ENCODE measurements at regions not wholly inside any gene's neighbourhood (a gene's known extent, or its start where the extent isn't known, plus 50 kb on each side); places are given as distances from the start of the nearest gene placed in this dataset.
"Not testable (repeated sequence)": the region's sequence is repeated elsewhere in the genome, so short reads cannot be mapped to it uniquely, and the experiment has no call there.

GRCh38 chr7:153642989-153643388 is 409.2 kb upstream of the DPP6 start:
- no peak for DNase-seq (ENCODE audit: low read depth, low spot score)
- H3K9me3 ChIP-seq (ENCODE audit: insufficient read depth, low read length), result 0 out of 2 replicates have a peak, but pooled peaks cover 9% of the 10 kb centered on the region

GRCh38 chr7:153657182-153657800 is 394.9 kb upstream of the DPP6 start:
- TF ChIP-seq YY1 (IDR thresholded peaks at IDR 0.05; ENCODE audit: insufficient read depth, insufficient read length) (no peak), ZNF274 (IDR thresholded peaks at IDR 0.05; ENCODE audit: low read depth, low read length) (no peak), SUZ12 (IDR thresholded peaks at IDR 0.05; ENCODE audit: extremely low read depth, insufficient read depth, insufficient read length) (no peak)
- Histone ChIP-seq H3K9me3 (ENCODE audit: insufficient read depth, low read length) (no peaks in the 10 kb centered on the region), H3K4me3 (ENCODE audit: insufficient read length, low read depth) (no peak overlapping the region), H3K27me3 (ENCODE audit: insufficient read depth, insufficient read length) (no peaks in the 10 kb centered on the region), H3K9ac (ENCODE audit: insufficient read length, low read depth) (no peak overlapping the region), H3K36me3 (ENCODE audit: insufficient read depth, insufficient read length, low read length) (no peaks in the 10 kb centered on the region), H3K4me1 (ENCODE audit: insufficient read depth, insufficient read length) (no peaks in the 10 kb centered on the region)
- peak; percentile 5 for DNase-seq (ENCODE audit: low read depth, low spot score)

More at GRCh38 chr7:153642989-153643388, 409.2 kb upstream of the DPP6 start:
- no peak overlapping the region for H3K4me3 ChIP-seq (ENCODE audit: insufficient read length, low read depth)
- H3K27me3 ChIP-seq (ENCODE audit: insufficient read depth, insufficient read length), result no peaks in the 10 kb centered on the region
- no peaks in the 10 kb centered on the region for H3K4me1 ChIP-seq (ENCODE audit: insufficient read depth, insufficient read length)
- H3K9ac ChIP-seq (ENCODE audit: insufficient read length, low read depth), result no peak overlapping the region
- H3K36me3 ChIP-seq (ENCODE audit: insufficient read depth, insufficient read length, low read length), result no peaks in the 10 kb centered on the region
- TF ChIP-seq YY1 (IDR thresholded peaks at IDR 0.05; ENCODE audit: insufficient read depth, insufficient read length), result no peak
- TF ChIP-seq ZNF274 (IDR thresholded peaks at IDR 0.05; ENCODE audit: low read depth, low read length), result no peak
- TF ChIP-seq SUZ12 (IDR thresholded peaks at IDR 0.05; ENCODE audit: extremely low read depth, insufficient read depth, insufficient read length), result no peak

- Histone ChIP-seq H3K27me3 (ENCODE audit: insufficient read depth, insufficient read length) (no peaks in the 10 kb centered on the region), H3K9ac (ENCODE audit: insufficient read length, low read depth) (no peak overlapping the region), H3K9me3 (ENCODE audit: insufficient read depth, low read length) (no peaks in the 10 kb centered on the region; the same call in 1 of the 2 replicates), H3K4me3 (ENCODE audit: insufficient read length, low read depth) (no peak overlapping the region), H3K36me3 (ENCODE audit: insufficient read depth, insufficient read length, low read length) (no peaks in the 10 kb centered on the region), H3K4me1 (ENCODE audit: insufficient read depth, insufficient read length) (no peaks in the 10 kb centered on the region)
- DNase-seq (ENCODE audit: low read depth, low spot score), result no peak
- no peak for TF ChIP-seq ZNF274 (IDR thresholded peaks at IDR 0.05; ENCODE audit: low read depth, low read length)
- no peak for TF ChIP-seq YY1 (IDR thresholded peaks at IDR 0.05; ENCODE audit: insufficient read depth, insufficient read length)
- no peak for TF ChIP-seq SUZ12 (IDR thresholded peaks at IDR 0.05; ENCODE audit: extremely low read depth, insufficient read depth, insufficient read length)
These were observed 377.1 kb upstream of the DPP6 start for GRCh38 chr7:153675131-153675530.

GRCh38 chr7:153682628-153683027 is 369.6 kb upstream of the DPP6 start:
- Histone ChIP-seq H3K9me3 (ENCODE audit: insufficient read depth, low read length) (no peaks in the 10 kb centered on the region), H3K27me3 (ENCODE audit: insufficient read depth, insufficient read length) (no peaks in the 10 kb centered on the region)
- TF ChIP-seq ZNF274 (IDR thresholded peaks at IDR 0.05; ENCODE audit: low read depth, low read length) (no peak), SUZ12 (IDR thresholded peaks at IDR 0.05; ENCODE audit: extremely low read depth, insufficient read depth, insufficient read length) (no peak), YY1 (IDR thresholded peaks at IDR 0.05; ENCODE audit: insufficient read depth, insufficient read length) (no peak)

GRCh38 chr7:153696242-153696641 is 356.0 kb upstream of the DPP6 start:
- TF ChIP-seq ZNF274 (IDR thresholded peaks at IDR 0.05; ENCODE audit: low read depth, low read length), result no peak
- no peak for TF ChIP-seq YY1 (IDR thresholded peaks at IDR 0.05; ENCODE audit: insufficient read depth, insufficient read length)
- no peak for TF ChIP-seq SUZ12 (IDR thresholded peaks at IDR 0.05; ENCODE audit: extremely low read depth, insufficient read depth, insufficient read length)

More at GRCh38 chr7:153682628-153683027, 369.6 kb upstream of the DPP6 start:
- Histone ChIP-seq H3K4me1 (ENCODE audit: insufficient read depth, insufficient read length) (no peaks in the 10 kb centered on the region), H3K36me3 (ENCODE audit: insufficient read depth, insufficient read length, low read length) (no peaks in the 10 kb centered on the region), H3K9ac (ENCODE audit: insufficient read length, low read depth) (no peak overlapping the region), H3K4me3 (ENCODE audit: insufficient read length, low read depth) (no peak overlapping the region)
- DNase-seq (ENCODE audit: low read depth, low spot score), result peak; percentile 8

GRCh38 chr7:153698046-153698445 is 354.2 kb upstream of the DPP6 start:
- H3K27me3 ChIP-seq (ENCODE audit: insufficient read depth, insufficient read length), result no peaks in the 10 kb centered on the region
- H3K4me1 ChIP-seq (ENCODE audit: insufficient read depth, insufficient read length), result no peaks in the 10 kb centered on the region
- H3K36me3 ChIP-seq (ENCODE audit: insufficient read depth, insufficient read length, low read length), result no peaks in the 10 kb centered on the region
- H3K9me3 ChIP-seq (ENCODE audit: insufficient read depth, low read length), result no peaks in the 10 kb centered on the region
- DNase-seq (ENCODE audit: low read depth, low spot score), result no peak
- H3K9ac ChIP-seq (ENCODE audit: insufficient read length, low read depth), result no peak overlapping the region
- TF ChIP-seq YY1 (IDR thresholded peaks at IDR 0.05; ENCODE audit: insufficient read depth, insufficient read length), result no peak
- no peak for TF ChIP-seq ZNF274 (IDR thresholded peaks at IDR 0.05; ENCODE audit: low read depth, low read length)
- TF ChIP-seq SUZ12 (IDR thresholded peaks at IDR 0.05; ENCODE audit: extremely low read depth, insufficient read depth, insufficient read length), result no peak
- H3K4me3 ChIP-seq (ENCODE audit: insufficient read length, low read depth), result no peak overlapping the region

More at GRCh38 chr7:153696242-153696641, 356.0 kb upstream of the DPP6 start:
- H3K9me3 ChIP-seq (ENCODE audit: insufficient read depth, low read length), result no peaks in the 10 kb centered on the region
- H3K9ac ChIP-seq (ENCODE audit: insufficient read length, low read depth), result no peak overlapping the region
- no peaks in the 10 kb centered on the region for H3K4me1 ChIP-seq (ENCODE audit: insufficient read depth, insufficient read length)
- H3K27me3 ChIP-seq (ENCODE audit: insufficient read depth, insufficient read length), result no peaks in the 10 kb centered on the region
- no peak for DNase-seq (ENCODE audit: low read depth, low spot score)
- H3K36me3 ChIP-seq (ENCODE audit: insufficient read depth, insufficient read length, low read length), result no peaks in the 10 kb centered on the region
- no peak overlapping the region for H3K4me3 ChIP-seq (ENCODE audit: insufficient read length, low read depth)

- Histone ChIP-seq H3K27me3 (ENCODE audit: insufficient read depth, insufficient read length) (no peaks in the 10 kb centered on the region), H3K4me3 (ENCODE audit: insufficient read length, low read depth) (no peak overlapping the region), H3K4me1 (ENCODE audit: insufficient read depth, insufficient read length) (no peaks in the 10 kb centered on the region), H3K36me3 (ENCODE audit: insufficient read depth, insufficient read length, low read length) (no peaks in the 10 kb centered on the region), H3K9ac (ENCODE audit: insufficient read length, low read depth) (no peak overlapping the region), H3K9me3 (ENCODE audit: insufficient read depth, low read length) (no peaks in the 10 kb centered on the region)
- no peak for DNase-seq (ENCODE audit: low read depth, low spot score)
- TF ChIP-seq SUZ12 (IDR thresholded peaks at IDR 0.05; ENCODE audit: extremely low read depth, insufficient read depth, insufficient read length) (no peak), YY1 (IDR thresholded peaks at IDR 0.05; ENCODE audit: insufficient read depth, insufficient read length) (no peak), ZNF274 (IDR thresholded peaks at IDR 0.05; ENCODE audit: low read depth, low read length) (no peak)
These were observed 350.5 kb upstream of the DPP6 start for GRCh38 chr7:153701678-153702077.

- DNase-seq (ENCODE audit: low read depth, low spot score); H3K9ac ChIP-seq (ENCODE audit: insufficient read length, low read depth); H3K27me3 ChIP-seq (ENCODE audit: insufficient read depth, insufficient read length); H3K9me3 ChIP-seq (ENCODE audit: insufficient read depth, low read length); H3K4me3 ChIP-seq (ENCODE audit: insufficient read length, low read depth); H3K36me3 ChIP-seq (ENCODE audit: insufficient read depth, insufficient read length, low read length); H3K4me1 ChIP-seq (ENCODE audit: insufficient read depth, insufficient read length): not testable (repeated sequence)
These were observed 328.3 kb upstream of the DPP6 start for GRCh38 chr7:153723892-153724291.

- not testable (repeated sequence) for H3K9me3 ChIP-seq (ENCODE audit: insufficient read depth, low read length); H3K36me3 ChIP-seq (ENCODE audit: insufficient read depth, insufficient read length, low read length); DNase-seq (ENCODE audit: low read depth, low spot score); H3K4me1 ChIP-seq (ENCODE audit: insufficient read depth, insufficient read length); H3K9ac ChIP-seq (ENCODE audit: insufficient read length, low read depth); H3K4me3 ChIP-seq (ENCODE audit: insufficient read length, low read depth); H3K27me3 ChIP-seq (ENCODE audit: insufficient read depth, insufficient read length)
These were observed 320.7 kb upstream of the DPP6 start for GRCh38 chr7:153731504-153731903.

GRCh38 chr7:153743434-153743833 is 308.8 kb upstream of the DPP6 start:
- not testable (repeated sequence) for H3K36me3 ChIP-seq (ENCODE audit: insufficient read depth, insufficient read length, low read length); H3K4me1 ChIP-seq (ENCODE audit: insufficient read depth, insufficient read length); H3K4me3 ChIP-seq (ENCODE audit: insufficient read length, low read depth); DNase-seq (ENCODE audit: low read depth, low spot score); H3K9me3 ChIP-seq (ENCODE audit: insufficient read depth, low read length); H3K9ac ChIP-seq (ENCODE audit: insufficient read length, low read depth)
- peaks cover 16% of the 10 kb centered on the region for H3K27me3 ChIP-seq (ENCODE audit: insufficient read depth, insufficient read length)

Data from NT2/D1 (cell line).